HCT116 (cell line): ENCODE measurements at regions not wholly inside any gene's neighbourhood (a gene's known extent, or its start where the extent isn't known, plus 50 kb on each side); places are given as distances from the start of the nearest gene placed in this dataset.

ENCODE experiments used
- ATAC-seq: fragments of 200-7000 bp; cut with Tn5 transposase; 2 replicates; pipeline ENCODE4 v1.9.1; 2020; ENCODE audit warnings: mild to moderate bottlenecking, moderate library complexity
- BruUV-seq: library from RNA; stranded (reverse); fragments of 400-500 nt; replicated peaks from 2 replicates; lab custom pipeline; 2021; lab: Mats Ljungman, UMichigan
- CTCF ChIA-PET: fragments of 300-600 bp; sonication (Branson Sonifier 250); formaldehyde crosslinking; loops from one replicate; lab custom pipeline; 2021; ENCODE audit warnings: antibody characterized with exemption; lab: Charles Lee
- POLR2A ChIA-PET: fragments of 300-600, 350-600 bp; sonication (Branson Sonifier 250); formaldehyde crosslinking; loops from one replicate; lab custom pipeline; 2021; ENCODE audit warnings: antibody characterized with exemption; lab: Charles Lee
- RAD21 ChIA-PET, 2 experiments: fragments of 300-600 bp; sonication (Branson Sonifier 250); formaldehyde crosslinking; loops; one replicate each; lab custom pipeline; 2023; ENCODE audit warnings: low total read pairs in 2 of 2; ENCODE audit not compliant: uncharacterized antibody in 2 of 2, unreplicated experiment in 2 of 2, low non-redundant PET in 1 of 2; lab: Charles Lee
- DNase-seq: peaks from one replicate; pipeline ENCODE4 v3.0.0-alpha.2; 2010; ENCODE audit warnings: low read depth, low spot score
- H2AFZ ChIP-seq: fragments of 200-600 bp; shearing (Covaris generic), sonication (generic); 2 replicates; pipeline ENCODE4 v1.6.1; 2017; ENCODE audit warnings: low read depth, mixed run types, mixed read lengths, antibody characterized with exemption, low read length; ENCODE audit not compliant: poor library complexity, severe bottlenecking
- H3K27ac ChIP-seq: 2 replicates; pipeline ENCODE4 v1.5.1; 2012; ENCODE audit warnings: low read depth, low read length
- H3K27me3 ChIP-seq: fragments of 200-600 bp; sonication (generic); 2 replicates; pipeline ENCODE4 v1.6.1; 2016; ENCODE audit warnings: mixed run types, low read length, mixed read lengths; ENCODE audit not compliant: insufficient read depth
- H3K36me3 ChIP-seq, 2 experiments: fragments of 200-500 bp in 1 of 2; fragments of 200-600 bp in 1 of 2; sonication (Bioruptor generic) in 1 of 2; sonication (generic) in 1 of 2; 2 replicates each; pipeline versions ENCODE4 v1.5.1 to v1.6.1; 2014 to 2016; ENCODE audit warnings: low read length in 2 of 2, inconsistent platforms in 1 of 2, mixed read lengths in 1 of 2, mixed run types in 1 of 2; ENCODE audit not compliant: insufficient read depth in 2 of 2, control insufficient read depth in 1 of 2
- H3K4me1 ChIP-seq, 2 experiments: fragments of 200-600 bp in 1 of 2; sonication (generic) in 1 of 2; 2 replicates each; pipeline versions ENCODE4 v1.5.1 to v1.6.1; 2012 to 2017; ENCODE audit warnings: low read length in 2 of 2, inconsistent platforms in 1 of 2, mild to moderate bottlenecking in 1 of 2, mixed read lengths in 1 of 2, mixed run types in 1 of 2, moderate library complexity in 1 of 2; ENCODE audit not compliant: insufficient read depth in 2 of 2, control insufficient read depth in 1 of 2
- H3K4me2 ChIP-seq: fragments of 200-600 bp; sonication (generic); 2 replicates; pipeline ENCODE4 v1.6.1; 2017; ENCODE audit warnings: mixed run types, low read length, mixed read lengths
- H3K4me3 ChIP-seq, 2 experiments: fragments of 200-600 bp in 1 of 2; sonication (generic) in 1 of 2; replicated peaks in 1 of 2; 2 replicates each; pipeline ENCODE4 v1.5.1; 2011 to 2016; ENCODE audit warnings: low read length in 2 of 2, control low read depth in 1 of 2, low read depth in 1 of 2, mild to moderate bottlenecking in 1 of 2, mixed read lengths in 1 of 2, mixed run types in 1 of 2
- H3K79me2 ChIP-seq: fragments of 200-600 bp; sonication (generic); 2 replicates; pipeline ENCODE4 v1.6.1; 2017; ENCODE audit warnings: mild to moderate bottlenecking, mixed run types, low read length, moderate library complexity, mixed read lengths; ENCODE audit not compliant: insufficient read depth
- H3K9ac ChIP-seq: fragments of 200-600 bp; sonication (generic); 2 replicates; pipeline ENCODE4 v1.6.1; 2016; ENCODE audit warnings: low read length, mixed read lengths
- H3K9me2 ChIP-seq: fragments of 200-600 bp; sonication (generic), shearing (Covaris generic); 2 replicates; pipeline ENCODE4 v1.6.1; 2017; ENCODE audit warnings: mixed run types, mild to moderate bottlenecking, moderate library complexity; ENCODE audit not compliant: insufficient read depth
- H3K9me3 ChIP-seq, 2 experiments: fragments of 200-500 bp in 1 of 2; fragments of 200-600 bp in 1 of 2; sonication (Bioruptor generic) in 1 of 2; sonication (generic) in 1 of 2; 2 replicates each; pipeline ENCODE4 v1.6.1; 2014 to 2017; ENCODE audit warnings: low read length in 2 of 2, mixed read lengths in 2 of 2, inconsistent platforms in 1 of 2, low read depth in 1 of 2, mild to moderate bottlenecking in 1 of 2, mixed run types in 1 of 2, moderate library complexity in 1 of 2; ENCODE audit not compliant: control insufficient read depth in 1 of 2, insufficient read depth in 1 of 2
- H4K20me1 ChIP-seq: fragments of 200-600 bp; sonication (generic), shearing (Covaris generic); 2 replicates; pipeline ENCODE4 v1.6.1; 2017; ENCODE audit warnings: mixed run types, mild to moderate bottlenecking, moderate library complexity; ENCODE audit not compliant: insufficient read depth
- CBX3 ChIP-seq: IDR thresholded peaks from 2 replicates; pipeline ENCODE4 v1.6.1; 2012; ENCODE audit warnings: low read depth
- MAX ChIP-seq: IDR thresholded peaks from 2 replicates; pipeline ENCODE4 v1.6.1; 2012
- POLR2A ChIP-seq: IDR thresholded peaks from 2 replicates; pipeline ENCODE4 v1.7.0; 2011; ENCODE audit warnings: borderline replicate concordance; ENCODE audit not compliant: insufficient read depth, insufficient read length; ENCODE audit errors: extremely low read depth
- REST ChIP-seq: IDR thresholded peaks from 2 replicates; pipeline ENCODE4 v1.6.1; 2012; ENCODE audit warnings: low read depth
- SP1 ChIP-seq: IDR thresholded peaks from 2 replicates; pipeline ENCODE4 v1.6.1; 2012; ENCODE audit warnings: low read depth
- ZBTB33 ChIP-seq: IDR thresholded peaks from 2 replicates; pipeline ENCODE4 v1.6.1; 2011; ENCODE audit warnings: mild to moderate bottlenecking, low read length, moderate library complexity; ENCODE audit not compliant: insufficient replicate concordance; ENCODE audit errors: extremely low read depth
- ZNF274 ChIP-seq: fragments of 200-500 bp; sonication (Bioruptor generic); IDR thresholded peaks from 2 replicates; pipeline ENCODE4 v1.6.1; 2014; ENCODE audit warnings: mild to moderate bottlenecking, low read depth, low read length, inconsistent platforms
- intact Hi-C: fragments of 100-400 bp; cut with micrococcal nuclease; formaldehyde crosslinking; loops from 2 replicates; pipeline ENCODE4 v1.10.0; 2022

DNA sequence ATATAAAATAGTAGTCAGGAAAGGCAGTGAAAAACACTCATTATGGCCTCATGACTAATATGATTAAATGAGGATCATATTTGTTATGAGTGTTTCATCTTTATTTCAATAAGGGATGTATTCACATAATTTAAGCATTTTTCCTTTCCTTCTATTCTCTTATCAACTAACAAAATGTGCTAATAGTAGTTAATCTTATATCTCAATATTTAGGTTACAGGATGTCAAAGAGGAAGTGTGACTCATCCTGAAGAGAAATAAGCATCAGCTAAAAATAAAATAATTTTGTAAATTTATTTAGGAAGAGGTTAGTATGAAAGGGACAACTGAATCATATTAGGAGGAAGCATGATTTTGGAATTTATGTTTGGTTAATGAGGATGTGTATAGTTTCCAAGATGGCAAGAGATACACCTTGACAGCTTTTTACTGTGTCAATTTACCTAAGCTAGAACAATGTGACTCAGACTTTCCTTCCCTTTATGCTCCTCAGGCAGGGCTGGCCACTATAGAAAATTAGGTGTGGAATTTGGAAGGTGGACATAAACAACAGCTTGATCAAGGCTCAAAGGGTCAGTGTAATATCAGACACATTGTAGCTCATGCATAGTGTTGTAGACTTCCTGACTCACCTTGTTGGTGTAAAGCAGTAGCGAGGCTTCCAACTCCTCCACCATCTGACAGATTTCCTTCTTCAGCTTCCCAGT, 172.7 kb downstream of the SLITRK1 start:
- no TSS peak for BruUV-seq
- ChIA-PET CTCF (no interaction called here), RAD21 (no interaction called here), POLR2A (no interaction called here)
- Histone ChIP-seq H3K4me3 (no peak overlapping the region), H2AFZ (no peak overlapping the region), H4K20me1 (no peaks in the 10 kb centered on the region), H3K9ac (no peak overlapping the region), H3K27me3 (no peaks in the 10 kb centered on the region), H3K36me3 (no peaks in the 10 kb centered on the region), H3K4me1 (no peaks in the 10 kb centered on the region), H3K9me2 (no peaks in the 10 kb centered on the region), H3K9me3 (no peaks in the 10 kb centered on the region), H3K4me2 (no peak overlapping the region), H3K79me2 (no peaks in the 10 kb centered on the region), H3K27ac (no peak overlapping the region)
- DNase-seq: no peak
- intact Hi-C loops: no loop called here
- no peak for ATAC-seq
- TF ChIP-seq MAX: no peak
- TF ChIP-seq SP1: no peak
- no peak for TF ChIP-seq CBX3
- TF ChIP-seq ZNF274: no peak
- no peak for TF ChIP-seq POLR2A
- TF ChIP-seq REST: no peak
- TF ChIP-seq ZBTB33: no peak
